SK-N-MC (cell line): ENCODE measurements at regions not wholly inside any gene's neighbourhood (a gene's known extent, or its start where the extent isn't known, plus 50 kb on each side); places are given as distances from the start of the nearest gene placed in this dataset.

Experiments used
- EZH2 ChIP-seq: fragments of 200-600 bp; sonication (generic); IDR thresholded peaks from one replicate; pipeline ENCODE4 v1.6.1; 2017; ENCODE audit warnings: antibody characterized with exemption
- POLR2AphosphoS5 ChIP-seq: IDR thresholded peaks from 2 replicates; pipeline ENCODE4 v1.6.1; 2012; ENCODE audit warnings: mild to moderate bottlenecking, low read depth, low read length, borderline replicate concordance

DNA sequence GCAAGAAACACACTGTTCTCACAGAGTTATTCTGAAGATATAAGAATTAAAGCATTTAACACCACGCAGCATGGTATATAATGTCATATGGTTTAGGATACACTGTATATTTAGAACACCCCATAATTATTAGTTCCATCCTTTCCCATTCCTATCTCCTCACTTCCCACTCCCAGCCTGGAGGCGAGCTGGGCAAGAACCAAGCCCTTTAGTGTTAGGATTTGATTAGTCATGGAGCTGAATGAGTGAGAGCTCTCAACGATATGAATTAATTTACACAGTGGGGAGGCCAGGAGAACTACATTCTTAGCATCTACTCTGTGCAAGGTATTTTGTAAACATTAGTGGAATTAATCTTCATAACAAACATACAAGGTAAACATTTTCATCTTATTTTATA, 934.3 kb downstream of the DIAPH3 start:
- TF ChIP-seq POLR2AphosphoS5, result no peak
- TF ChIP-seq EZH2, result no peak
